ENCODE measurements at regions not wholly inside any gene's neighbourhood (a gene's known extent, or its start where the extent isn't known, plus 50 kb on each side); places are given as distances from the start of the nearest gene placed in this dataset.

DNA sequence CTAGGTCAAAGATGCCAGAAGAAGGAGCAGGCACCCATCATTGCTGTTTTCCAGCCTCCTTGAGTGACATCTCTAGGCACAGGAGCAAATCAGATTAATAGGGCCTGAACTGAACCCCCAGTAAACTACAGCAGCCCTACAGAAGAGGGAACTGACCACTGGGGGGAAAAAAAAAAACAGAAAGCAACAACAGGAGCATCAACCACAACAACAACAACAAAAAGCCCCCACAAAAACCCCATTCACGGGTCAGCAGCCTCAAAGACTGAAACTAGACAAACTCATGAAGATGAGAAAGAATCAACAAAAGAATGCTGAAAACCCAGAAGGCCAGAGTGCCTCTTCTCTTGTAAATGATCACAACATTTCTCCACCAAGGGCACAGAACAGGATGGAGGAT lies 537.4 kb upstream of the BTBD3 start (continued):
- TF ChIP-seq, protein P1, sequence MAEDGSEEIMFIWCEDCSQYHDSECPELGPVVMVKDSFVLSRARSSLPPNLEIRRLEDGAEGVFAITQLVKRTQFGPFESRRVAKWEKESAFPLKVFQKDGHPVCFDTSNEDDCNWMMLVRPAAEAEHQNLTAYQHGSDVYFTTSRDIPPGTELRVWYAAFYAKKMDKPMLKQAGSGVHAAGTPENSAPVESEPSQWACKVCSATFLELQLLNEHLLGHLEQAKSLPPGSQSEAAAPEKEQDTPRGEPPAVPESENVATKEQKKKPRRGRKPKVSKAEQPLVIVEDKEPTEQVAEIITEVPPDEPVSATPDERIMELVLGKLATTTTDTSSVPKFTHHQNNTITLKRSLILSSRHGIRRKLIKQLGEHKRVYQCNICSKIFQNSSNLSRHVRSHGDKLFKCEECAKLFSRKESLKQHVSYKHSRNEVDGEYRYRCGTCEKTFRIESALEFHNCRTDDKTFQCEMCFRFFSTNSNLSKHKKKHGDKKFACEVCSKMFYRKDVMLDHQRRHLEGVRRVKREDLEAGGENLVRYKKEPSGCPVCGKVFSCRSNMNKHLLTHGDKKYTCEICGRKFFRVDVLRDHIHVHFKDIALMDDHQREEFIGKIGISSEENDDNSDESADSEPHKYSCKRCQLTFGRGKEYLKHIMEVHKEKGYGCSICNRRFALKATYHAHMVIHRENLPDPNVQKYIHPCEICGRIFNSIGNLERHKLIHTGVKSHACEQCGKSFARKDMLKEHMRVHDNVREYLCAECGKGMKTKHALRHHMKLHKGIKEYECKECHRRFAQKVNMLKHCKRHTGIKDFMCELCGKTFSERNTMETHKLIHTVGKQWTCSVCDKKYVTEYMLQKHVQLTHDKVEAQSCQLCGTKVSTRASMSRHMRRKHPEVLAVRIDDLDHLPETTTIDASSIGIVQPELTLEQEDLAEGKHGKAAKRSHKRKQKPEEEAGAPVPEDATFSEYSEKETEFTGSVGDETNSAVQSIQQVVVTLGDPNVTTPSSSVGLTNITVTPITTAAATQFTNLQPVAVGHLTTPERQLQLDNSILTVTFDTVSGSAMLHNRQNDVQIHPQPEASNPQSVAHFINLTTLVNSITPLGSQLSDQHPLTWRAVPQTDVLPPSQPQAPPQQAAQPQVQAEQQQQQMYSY (CRISPR knock-in tag; IDR thresholded peaks at IDR 0.05), result no peak
- TF ChIP-seq PAX8 (IDR thresholded peaks at IDR 0.05) (no peak), TARDBP (IDR thresholded peaks at IDR 0.05; ENCODE audit: borderline replicate concordance) (no peak), NBN (IDR thresholded peaks at IDR 0.05) (peak; percentile 82), BCL11A (IDR thresholded peaks at IDR 0.05; ENCODE audit: low read depth, low read length) (peak; percentile 62; the same call in 1 of the 2 replicates), ATF7 (IDR thresholded peaks at IDR 0.05; ENCODE audit: low read depth) (peak; percentile 31; the same call in 1 of the 2 replicates), ZNF384 (IDR thresholded peaks at IDR 0.05; ENCODE audit: borderline replicate concordance, low read depth, low read length) (peak; percentile 83), SMAD1 (IDR thresholded peaks at IDR 0.05; ENCODE audit: low read depth, partially characterized antibody) (no peak), ASH2L (IDR thresholded peaks at IDR 0.05; ENCODE audit: borderline replicate concordance, low read depth) (no peak), TCF12 (IDR thresholded peaks at IDR 0.05; ENCODE audit: low read depth, low read length) (no peak), RB1 (IDR thresholded peaks at IDR 0.05; ENCODE audit: borderline replicate concordance) (no peak), PML (IDR thresholded peaks at IDR 0.05; ENCODE audit: low read length) (no peak), ZNF622 (IDR thresholded peaks at IDR 0.05) (no peak), ZSCAN29 (IDR thresholded peaks at IDR 0.05) (no peak), MEF2A (IDR thresholded peaks at IDR 0.05; ENCODE audit: insufficient read depth, low read depth, low read length) (no peak), CEBPB (IDR thresholded peaks at IDR 0.05; ENCODE audit: borderline replicate concordance in 1 of 2, low read depth in 2 of 2, low read length in 2 of 2) (no peak)
- TF ChIP-seq, protein P2, sequence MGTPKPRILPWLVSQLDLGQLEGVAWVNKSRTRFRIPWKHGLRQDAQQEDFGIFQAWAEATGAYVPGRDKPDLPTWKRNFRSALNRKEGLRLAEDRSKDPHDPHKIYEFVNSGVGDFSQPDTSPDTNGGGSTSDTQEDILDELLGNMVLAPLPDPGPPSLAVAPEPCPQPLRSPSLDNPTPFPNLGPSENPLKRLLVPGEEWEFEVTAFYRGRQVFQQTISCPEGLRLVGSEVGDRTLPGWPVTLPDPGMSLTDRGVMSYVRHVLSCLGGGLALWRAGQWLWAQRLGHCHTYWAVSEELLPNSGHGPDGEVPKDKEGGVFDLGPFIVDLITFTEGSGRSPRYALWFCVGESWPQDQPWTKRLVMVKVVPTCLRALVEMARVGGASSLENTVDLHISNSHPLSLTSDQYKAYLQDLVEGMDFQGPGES (IDR thresholded peaks at IDR 0.05), result no peak
- TF ChIP-seq, protein P3, sequence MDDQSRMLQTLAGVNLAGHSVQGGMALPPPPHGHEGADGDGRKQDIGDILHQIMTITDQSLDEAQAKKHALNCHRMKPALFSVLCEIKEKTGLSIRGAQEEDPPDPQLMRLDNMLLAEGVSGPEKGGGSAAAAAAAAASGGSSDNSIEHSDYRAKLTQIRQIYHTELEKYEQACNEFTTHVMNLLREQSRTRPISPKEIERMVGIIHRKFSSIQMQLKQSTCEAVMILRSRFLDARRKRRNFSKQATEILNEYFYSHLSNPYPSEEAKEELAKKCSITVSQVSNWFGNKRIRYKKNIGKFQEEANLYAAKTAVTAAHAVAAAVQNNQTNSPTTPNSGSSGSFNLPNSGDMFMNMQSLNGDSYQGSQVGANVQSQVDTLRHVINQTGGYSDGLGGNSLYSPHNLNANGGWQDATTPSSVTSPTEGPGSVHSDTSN (IDR thresholded peaks at IDR 0.05; ENCODE audit: insufficient replicate concordance, low read depth, low read length), result peak; percentile 45
- TF ChIP-seq, protein P4, sequence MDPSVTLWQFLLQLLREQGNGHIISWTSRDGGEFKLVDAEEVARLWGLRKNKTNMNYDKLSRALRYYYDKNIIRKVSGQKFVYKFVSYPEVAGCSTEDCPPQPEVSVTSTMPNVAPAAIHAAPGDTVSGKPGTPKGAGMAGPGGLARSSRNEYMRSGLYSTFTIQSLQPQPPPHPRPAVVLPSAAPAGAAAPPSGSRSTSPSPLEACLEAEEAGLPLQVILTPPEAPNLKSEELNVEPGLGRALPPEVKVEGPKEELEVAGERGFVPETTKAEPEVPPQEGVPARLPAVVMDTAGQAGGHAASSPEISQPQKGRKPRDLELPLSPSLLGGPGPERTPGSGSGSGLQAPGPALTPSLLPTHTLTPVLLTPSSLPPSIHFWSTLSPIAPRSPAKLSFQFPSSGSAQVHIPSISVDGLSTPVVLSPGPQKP (IDR thresholded peaks at IDR 0.05; ENCODE audit: low read depth, low read length), result no peak
- TF ChIP-seq, protein P5, sequence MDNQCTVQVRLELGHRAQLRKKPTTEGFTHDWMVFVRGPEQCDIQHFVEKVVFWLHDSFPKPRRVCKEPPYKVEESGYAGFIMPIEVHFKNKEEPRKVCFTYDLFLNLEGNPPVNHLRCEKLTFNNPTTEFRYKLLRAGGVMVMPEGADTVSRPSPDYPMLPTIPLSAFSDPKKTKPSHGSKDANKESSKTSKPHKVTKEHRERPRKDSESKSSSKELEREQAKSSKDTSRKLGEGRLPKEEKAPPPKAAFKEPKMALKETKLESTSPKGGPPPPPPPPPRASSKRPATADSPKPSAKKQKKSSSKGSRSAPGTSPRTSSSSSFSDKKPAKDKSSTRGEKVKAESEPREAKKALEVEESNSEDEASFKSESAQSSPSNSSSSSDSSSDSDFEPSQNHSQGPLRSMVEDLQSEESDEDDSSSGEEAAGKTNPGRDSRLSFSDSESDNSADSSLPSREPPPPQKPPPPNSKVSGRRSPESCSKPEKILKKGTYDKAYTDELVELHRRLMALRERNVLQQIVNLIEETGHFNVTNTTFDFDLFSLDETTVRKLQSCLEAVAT (IDR thresholded peaks at IDR 0.05), result peak; percentile 80

Measured in GM12878 (cell line).